ENCODE measurements at regions not wholly inside any gene's neighbourhood (a gene's known extent, or its start where the extent isn't known, plus 50 kb on each side); places are given as distances from the start of the nearest gene placed in this dataset.

DNA sequence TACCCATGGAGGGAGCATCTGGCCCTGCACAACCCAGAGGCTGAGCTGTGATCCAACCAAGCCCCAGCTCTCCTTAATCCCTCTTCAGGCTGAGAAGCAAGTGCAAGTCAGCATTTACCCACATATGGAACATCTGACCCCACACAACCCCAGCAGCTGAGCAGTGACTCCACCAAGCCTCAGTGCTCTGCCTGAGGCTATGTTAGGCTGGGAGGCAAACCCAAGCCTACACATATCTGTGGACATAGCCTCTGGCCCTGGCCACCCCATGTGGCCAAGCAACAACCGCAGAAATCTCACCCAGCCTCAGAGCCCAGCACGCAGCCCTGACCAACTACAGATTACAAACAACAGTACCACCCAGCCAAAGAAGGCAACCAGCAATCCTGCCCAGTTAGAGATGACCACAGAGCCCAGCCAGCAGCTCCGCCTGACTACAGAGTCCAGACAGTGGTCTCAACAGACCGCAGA, 142.8 kb downstream of the NUAK1 start:
- no peaks in the 10 kb centered on the region for H3K36me3 ChIP-seq (replicated peaks in 1 of 2; ENCODE audit: control insufficient read depth in 1 of 2, insufficient read depth in 2 of 2, low read length in 2 of 2)
- H3K4me2 ChIP-seq (replicated peaks; ENCODE audit: extremely low read depth, low read length, poor library complexity, severe bottlenecking): no peak overlapping the region
- no peaks in the 10 kb centered on the region for H3K9me3 ChIP-seq (replicated peaks in 1 of 2; ENCODE audit: control insufficient read depth in 1 of 2, insufficient read depth in 1 of 2, low read length in 2 of 2)
- intact Hi-C loops (cut with micrococcal nuclease): no loop called here
- Mint-ChIP-seq H3K27me3 (ENCODE audit: low read depth in 3 of 3) (peaks cover 4 to 6% (median 4%) of the 10 kb centered on the region in 3 donors), H3K4me1 (no peaks in the 10 kb centered on the region), H3K4me3 (no peak overlapping the region), H3K9me3 (peaks cover 0 to 8% (median 4%) of the 10 kb centered on the region in 7 donors), H3K27ac (no peak overlapping the region), H3K36me3 (no peaks in the 10 kb centered on the region)
- H3K27ac ChIP-seq (ENCODE audit: low read depth in 1 of 2, low read length in 2 of 2): no peak overlapping the region
- TF ChIP-seq, protein P1, sequence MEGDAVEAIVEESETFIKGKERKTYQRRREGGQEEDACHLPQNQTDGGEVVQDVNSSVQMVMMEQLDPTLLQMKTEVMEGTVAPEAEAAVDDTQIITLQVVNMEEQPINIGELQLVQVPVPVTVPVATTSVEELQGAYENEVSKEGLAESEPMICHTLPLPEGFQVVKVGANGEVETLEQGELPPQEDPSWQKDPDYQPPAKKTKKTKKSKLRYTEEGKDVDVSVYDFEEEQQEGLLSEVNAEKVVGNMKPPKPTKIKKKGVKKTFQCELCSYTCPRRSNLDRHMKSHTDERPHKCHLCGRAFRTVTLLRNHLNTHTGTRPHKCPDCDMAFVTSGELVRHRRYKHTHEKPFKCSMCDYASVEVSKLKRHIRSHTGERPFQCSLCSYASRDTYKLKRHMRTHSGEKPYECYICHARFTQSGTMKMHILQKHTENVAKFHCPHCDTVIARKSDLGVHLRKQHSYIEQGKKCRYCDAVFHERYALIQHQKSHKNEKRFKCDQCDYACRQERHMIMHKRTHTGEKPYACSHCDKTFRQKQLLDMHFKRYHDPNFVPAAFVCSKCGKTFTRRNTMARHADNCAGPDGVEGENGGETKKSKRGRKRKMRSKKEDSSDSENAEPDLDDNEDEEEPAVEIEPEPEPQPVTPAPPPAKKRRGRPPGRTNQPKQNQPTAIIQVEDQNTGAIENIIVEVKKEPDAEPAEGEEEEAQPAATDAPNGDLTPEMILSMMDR (IDR thresholded peaks at IDR 0.05): no peak
- 100% methylated on average over 1 of the region's 4 CpGs for WGBS (ENCODE audit: insufficient coverage)
- no peaks in the 10 kb centered on the region for H4K20me1 ChIP-seq (ENCODE audit: insufficient read depth, low read length)
- H3K9ac ChIP-seq (ENCODE audit: insufficient read depth, low read length, poor library complexity, severe bottlenecking): no peak overlapping the region
- no peaks in the 10 kb centered on the region for H3K27me3 ChIP-seq (ENCODE audit: control insufficient read depth in 2 of 2, insufficient read depth in 2 of 2, low read length in 2 of 2)
- no peaks in the 10 kb centered on the region for H3K4me1 ChIP-seq (ENCODE audit: control insufficient read depth in 1 of 2, insufficient read depth in 2 of 2, low read length in 2 of 2)
- no peak overlapping the region for H3K4me3 ChIP-seq (replicated peaks in 1 of 3; ENCODE audit: low read depth in 2 of 3, low read length in 3 of 3)
- no peaks in the 10 kb centered on the region for H3K79me2 ChIP-seq (ENCODE audit: insufficient read depth, low read length)
- DNase-seq: no peak
- H2AFZ ChIP-seq (ENCODE audit: insufficient read depth, low read depth, low read length, poor library complexity, severe bottlenecking): no peak overlapping the region

DNA sequence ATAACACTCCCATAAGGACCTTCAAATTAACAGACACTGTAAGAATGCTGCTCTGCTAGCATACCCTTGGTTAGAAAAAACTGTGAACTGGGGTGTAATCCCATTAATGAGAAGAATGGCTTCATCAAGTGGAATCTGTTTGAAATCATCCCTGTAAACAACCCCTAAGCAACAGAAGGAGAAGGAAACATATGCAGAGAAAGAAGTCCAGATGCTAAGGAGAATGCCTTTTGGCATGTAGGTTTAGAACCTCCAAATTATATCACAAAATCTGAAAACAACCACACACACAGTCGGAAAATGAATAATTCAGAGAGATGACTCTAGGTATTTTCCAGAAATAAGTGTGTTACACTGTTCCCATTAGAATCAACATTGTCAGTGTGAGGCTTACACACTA, 140.2 kb downstream of the NUAK1 start:
- DNase-seq: no peak
- Histone ChIP-seq H3K4me3 (replicated peaks in 1 of 3; ENCODE audit: low read depth in 2 of 3, low read length in 3 of 3) (no peak overlapping the region), H3K36me3 (replicated peaks in 1 of 2; ENCODE audit: control insufficient read depth in 1 of 2, insufficient read depth in 2 of 2, low read length in 2 of 2) (no peaks in the 10 kb centered on the region), H3K4me2 (replicated peaks; ENCODE audit: extremely low read depth, low read length, poor library complexity, severe bottlenecking) (no peak overlapping the region), H3K79me2 (ENCODE audit: insufficient read depth, low read length) (no peaks in the 10 kb centered on the region), H3K9me3 (replicated peaks in 1 of 2; ENCODE audit: control insufficient read depth in 1 of 2, insufficient read depth in 1 of 2, low read length in 2 of 2) (no peaks in the 10 kb centered on the region), H3K4me1 (ENCODE audit: control insufficient read depth in 1 of 2, insufficient read depth in 2 of 2, low read length in 2 of 2) (no peaks in the 10 kb centered on the region), H2AFZ (ENCODE audit: insufficient read depth, low read depth, low read length, poor library complexity, severe bottlenecking) (no peak overlapping the region), H4K20me1 (ENCODE audit: insufficient read depth, low read length) (no peaks in the 10 kb centered on the region), H3K27ac (ENCODE audit: low read depth in 1 of 2, low read length in 2 of 2) (no peak overlapping the region), H3K9ac (ENCODE audit: insufficient read depth, low read length, poor library complexity, severe bottlenecking) (no peak overlapping the region), H3K27me3 (ENCODE audit: control insufficient read depth in 2 of 2, insufficient read depth in 2 of 2, low read length in 2 of 2) (no peaks in the 10 kb centered on the region)
- WGBS (ENCODE audit: insufficient coverage): no CpG with 5 or more reads among the region's 1 CpG
- intact Hi-C loops (cut with micrococcal nuclease): no loop called here
- no peaks in the 10 kb centered on the region for H3K36me3 Mint-ChIP-seq
- H3K27me3 Mint-ChIP-seq (ENCODE audit: low read depth in 3 of 3): peaks cover 2 to 4% (median 4%) of the 10 kb centered on the region in 3 donors
- peaks cover 0 to 8% (median 2%) of the 10 kb centered on the region in 7 donors for H3K9me3 Mint-ChIP-seq
- no peaks in the 10 kb centered on the region for H3K4me1 Mint-ChIP-seq
- TF ChIP-seq, protein P1 (IDR thresholded peaks at IDR 0.05): no peak
- no peak overlapping the region for H3K4me3 Mint-ChIP-seq
- H3K27ac Mint-ChIP-seq: no peak overlapping the region
